ENCODE measurements at regions not wholly inside any gene's neighbourhood (a gene's known extent, or its start where the extent isn't known, plus 50 kb on each side); places are given as distances from the start of the nearest gene placed in this dataset.
"Not testable (repeated sequence)": the region's sequence is repeated elsewhere in the genome, so short reads cannot be mapped to it uniquely, and the experiment has no call there.

- no peak for DNase-seq
Measured at GRCh38 chr12:83919081-83919480, 993.5 kb downstream of the SLC6A15 start.

GRCh38 chr12:83904175-83904574 lies 1008.4 kb downstream of the SLC6A15 start:
- no peak for DNase-seq

- DNase-seq: no peak
Measured at GRCh38 chr12:83896416-83896815, 1016.2 kb downstream of the SLC6A15 start.

- no peak for DNase-seq
Measured at GRCh38 chr12:83893101-83893500, 1019.5 kb downstream of the SLC6A15 start.

- DNase-seq: no peak
Measured at GRCh38 chr12:83889745-83890144, 1022.9 kb downstream of the SLC6A15 start.

GRCh38 chr12:83886479-83886878 lies 1026.1 kb downstream of the SLC6A15 start:
- DNase-seq: no peak

- not testable (repeated sequence) for DNase-seq
Measured at GRCh38 chr12:83870921-83871599, 1041.5 kb downstream of the SLC6A15 start.

- no peak for DNase-seq
Measured at GRCh38 chr12:83866477-83866876, 1046.1 kb downstream of the SLC6A15 start.

- DNase-seq: no peak
Measured at GRCh38 chr12:83865431-83865830, 1047.2 kb downstream of the SLC6A15 start.

- no peak for DNase-seq
Measured at GRCh38 chr12:83864054-83864453, 1048.5 kb downstream of the SLC6A15 start.

- DNase-seq: no peak
Measured at GRCh38 chr12:83859021-83859420, 1053.6 kb downstream of the SLC6A15 start.

GRCh38 chr12:83856803-83857202 lies 1055.8 kb downstream of the SLC6A15 start:
- DNase-seq: no peak

GRCh38 chr12:83850531-83850930 lies 1062.1 kb downstream of the SLC6A15 start:
- no peak for DNase-seq

- no peak for DNase-seq
Measured at GRCh38 chr12:83848702-83849101, 1063.9 kb downstream of the SLC6A15 start.

- no peak for DNase-seq
Measured at GRCh38 chr12:83843541-83843940, 1069.1 kb downstream of the SLC6A15 start.

GRCh38 chr12:83841620-83842019 lies 1071.0 kb downstream of the SLC6A15 start:
- no peak for DNase-seq

GRCh38 chr12:83827860-83828259 lies 1084.7 kb downstream of the SLC6A15 start:
- DNase-seq: no peak

GRCh38 chr12:83827193-83827592 lies 1085.4 kb downstream of the SLC6A15 start:
- DNase-seq: no peak

- no peak for DNase-seq
Measured at GRCh38 chr12:83826112-83826511, 1086.5 kb downstream of the SLC6A15 start.

- no peak for DNase-seq
Measured at GRCh38 chr12:83823386-83824045, 1089.1 kb downstream of the SLC6A15 start.

- DNase-seq: no peak
Measured at GRCh38 chr12:83821967-83822366, 1090.6 kb downstream of the SLC6A15 start.

- DNase-seq: no peak
Measured at GRCh38 chr12:83818881-83819280, 1093.7 kb downstream of the SLC6A15 start.

GRCh38 chr12:83817730-83818129 lies 1094.9 kb downstream of the SLC6A15 start:
- DNase-seq: no peak

- no peak for DNase-seq
Measured at GRCh38 chr12:83808591-83808990, 1104.0 kb downstream of the SLC6A15 start.

Measured in right kidney (tissue), 1 donor.